HG03521 (cell line): ENCODE measurements at regions not wholly inside any gene's neighbourhood (a gene's known extent, or its start where the extent isn't known, plus 50 kb on each side); places are given as distances from the start of the nearest gene placed in this dataset.
"Not testable (repeated sequence)": the region's sequence is repeated elsewhere in the genome, so short reads cannot be mapped to it uniquely, and the experiment has no call there.

Source experiments
- ATAC-seq: cut with Tn5 transposase; IDR thresholded peaks from one replicate; pipeline ENCODE4 v1.9.1; 2021; ENCODE audit warnings: mild to moderate bottlenecking, moderate library complexity; ENCODE audit not compliant: unreplicated experiment

DNA sequence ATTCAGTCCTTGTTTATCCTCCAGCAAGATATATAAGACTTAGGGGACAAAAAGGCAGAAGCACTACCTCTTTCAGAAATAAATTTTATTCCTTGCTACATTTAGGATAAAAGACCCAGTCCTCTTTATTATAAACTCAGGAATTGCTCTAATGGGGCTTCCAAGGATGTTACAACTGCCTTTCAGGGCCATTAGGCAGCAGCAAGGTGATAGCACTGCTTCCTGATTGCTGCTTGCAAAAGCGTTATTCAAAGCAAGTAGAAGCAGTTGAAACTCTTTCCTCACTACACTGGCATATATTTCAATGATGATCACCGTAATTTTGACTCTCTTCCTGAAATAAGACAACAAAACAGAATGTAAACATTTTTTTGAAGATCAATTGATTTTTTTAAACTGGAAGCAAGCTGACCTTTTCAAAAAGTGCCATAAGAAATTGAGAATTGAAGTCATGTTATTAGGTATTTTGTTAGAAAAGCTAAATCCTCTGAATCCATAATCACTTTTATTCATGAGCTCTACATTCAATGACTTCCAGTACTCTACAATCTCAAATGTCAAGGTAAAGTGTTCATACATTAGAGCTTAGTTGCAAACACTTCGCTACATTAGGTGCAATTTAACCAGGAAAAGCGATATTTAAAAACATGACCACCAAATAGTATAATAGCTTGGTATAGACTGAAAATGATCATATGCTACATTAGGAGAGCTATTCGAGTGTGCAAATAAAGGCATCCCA, 233.4 kb upstream of the SYT10 start:
- ATAC-seq = no peak

- no peak for ATAC-seq
Observed at GRCh38 chr12:33676866-33677265, 237.2 kb upstream of the SYT10 start.

- ATAC-seq = no peak
Observed at GRCh38 chr12:33678221-33678964, 238.8 kb upstream of the SYT10 start.

- no peak for ATAC-seq
Observed at GRCh38 chr12:33690562-33690961, 250.9 kb upstream of the SYT10 start.

DNA sequence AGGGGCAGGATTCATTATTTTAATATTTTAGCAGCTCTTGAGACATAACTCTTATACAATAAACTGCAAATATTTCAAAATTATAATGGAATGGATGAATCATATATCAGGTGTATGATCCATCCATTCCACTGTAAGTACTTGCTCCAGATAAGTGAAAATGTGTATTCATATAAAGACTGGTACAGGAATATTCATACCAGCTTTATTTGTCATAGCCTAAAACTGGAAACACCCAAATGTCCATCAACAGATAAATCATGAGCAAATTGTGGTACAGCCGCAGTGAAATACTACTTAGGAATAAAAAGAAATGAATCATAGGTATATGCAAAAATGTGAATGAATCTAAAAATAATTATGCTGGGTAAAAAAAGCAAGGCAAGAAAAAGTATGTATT, 263.6 kb upstream of the SYT10 start:
- ATAC-seq = no peak

- ATAC-seq = no peak
Observed at GRCh38 chr12:33706927-33707326, 267.3 kb upstream of the SYT10 start.

GRCh38 chr12:33708935-33709334, 269.3 kb upstream of the SYT10 start:
- no peak for ATAC-seq

DNA sequence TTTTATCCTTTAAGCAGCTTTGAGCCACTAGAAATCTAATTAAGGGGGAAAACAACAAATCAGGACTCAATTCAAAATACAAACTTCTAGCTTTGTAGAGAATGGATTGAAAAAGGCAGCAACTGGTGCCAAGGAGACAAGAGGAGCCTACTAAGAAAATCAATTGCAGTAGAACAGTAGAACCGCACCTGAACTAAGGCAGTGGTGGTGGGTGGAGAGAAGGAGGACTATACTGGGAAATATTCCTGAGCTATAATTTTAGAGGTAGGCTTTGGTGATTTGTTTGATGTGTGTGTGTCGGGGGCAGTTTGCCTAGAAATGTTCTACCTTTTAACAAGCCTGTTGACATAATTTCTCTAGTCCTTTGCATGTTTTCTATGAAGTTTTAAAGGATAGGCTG, 270.9 kb upstream of the SYT10 start:
- ATAC-seq = no peak

- no peak for ATAC-seq
Observed at GRCh38 chr12:33718631-33719030, 279.0 kb upstream of the SYT10 start.

GRCh38 chr12:33721561-33721960, 281.9 kb upstream of the SYT10 start:
- no peak for ATAC-seq

GRCh38 chr12:33724867-33725266, 285.2 kb upstream of the SYT10 start:
- ATAC-seq = no peak

DNA sequence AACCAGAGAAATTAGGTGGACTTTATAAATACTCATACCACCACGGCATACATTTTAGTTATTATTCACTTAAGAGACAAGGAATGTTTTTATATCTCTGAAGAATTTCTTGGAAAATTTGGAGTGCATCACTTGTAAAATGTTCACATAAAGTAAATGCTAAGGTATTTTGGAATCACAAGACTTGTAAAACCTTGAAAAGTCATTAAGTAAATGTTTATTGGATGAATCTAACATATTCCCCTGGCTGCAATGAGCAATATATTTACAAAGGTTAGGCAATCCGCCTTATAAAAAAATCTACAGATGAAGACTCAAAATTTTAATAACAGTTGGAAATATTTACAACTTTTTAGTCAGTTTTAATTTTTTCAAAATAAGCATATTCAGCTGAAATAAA, 287.4 kb upstream of the ALG10 start:
- ATAC-seq = no peak

GRCh38 chr12:33752854-33753253, 269.4 kb upstream of the ALG10 start:
- no peak for ATAC-seq

- no peak for ATAC-seq
Observed at GRCh38 chr12:33757701-33758100, 264.6 kb upstream of the ALG10 start.

- no peak for ATAC-seq
Observed at GRCh38 chr12:33759279-33759678, 263.0 kb upstream of the ALG10 start.

DNA sequence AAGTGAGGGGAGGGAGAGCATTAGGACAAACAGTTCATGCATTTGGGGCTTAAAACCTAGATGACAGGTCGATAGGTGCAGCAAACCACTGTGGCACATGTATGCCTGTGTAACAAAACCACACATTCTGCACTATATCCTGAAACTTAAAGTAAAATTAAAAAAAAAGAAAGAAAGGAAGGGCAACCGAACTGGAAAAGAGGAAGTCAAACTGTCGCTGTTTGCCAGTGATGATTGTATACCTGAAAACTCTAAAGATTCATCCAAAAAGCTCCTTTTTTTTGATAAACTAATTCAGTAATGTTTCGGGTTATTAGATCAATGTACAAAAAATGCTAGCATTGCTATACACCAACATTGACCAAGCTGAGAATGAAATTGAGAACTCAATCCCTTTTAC, 259.0 kb upstream of the ALG10 start:
- ATAC-seq = no peak

GRCh38 chr12:33770652-33771051, 251.6 kb upstream of the ALG10 start:
- no peak for ATAC-seq

GRCh38 chr12:33771889-33772288, 250.4 kb upstream of the ALG10 start:
- no peak for ATAC-seq

DNA sequence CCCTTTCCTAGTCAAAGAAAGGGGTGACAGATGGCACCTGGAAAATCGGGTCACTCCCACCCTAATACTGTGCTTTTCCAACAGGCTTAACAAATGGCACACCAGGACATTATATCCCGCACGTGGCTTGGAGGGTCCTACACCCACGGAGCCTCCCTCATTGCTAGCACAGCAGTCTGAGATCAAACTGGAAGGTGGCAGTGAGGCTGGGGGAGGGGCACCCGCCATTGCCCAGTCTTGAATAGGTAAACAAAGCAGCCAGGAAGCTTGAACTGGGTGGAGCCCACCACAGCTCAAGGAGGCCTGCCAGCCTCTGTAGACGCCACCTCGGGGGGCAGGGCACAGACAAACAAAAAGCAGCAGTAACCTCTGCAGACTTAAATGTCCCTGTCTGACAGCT, 249.2 kb upstream of the ALG10 start:
- not testable (repeated sequence) for ATAC-seq

DNA sequence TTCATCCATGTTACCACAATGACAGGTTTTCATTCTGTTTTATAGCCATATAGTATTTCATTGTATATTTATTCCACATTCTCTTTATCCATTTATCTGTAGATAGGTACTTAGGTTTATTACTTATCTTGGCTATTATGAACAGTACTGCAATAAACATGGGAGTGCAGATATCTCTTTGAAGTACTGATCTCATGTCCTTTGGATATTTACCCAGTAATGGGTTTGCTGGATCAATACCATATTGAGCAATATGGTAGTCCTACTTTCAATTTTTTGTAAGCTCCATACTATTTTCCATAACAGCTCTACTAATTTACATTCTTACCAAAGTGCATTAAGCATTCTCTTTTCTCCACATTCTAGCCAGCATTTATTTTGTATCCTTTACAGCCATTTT, 235.8 kb upstream of the ALG10 start:
- ATAC-seq = no peak

DNA sequence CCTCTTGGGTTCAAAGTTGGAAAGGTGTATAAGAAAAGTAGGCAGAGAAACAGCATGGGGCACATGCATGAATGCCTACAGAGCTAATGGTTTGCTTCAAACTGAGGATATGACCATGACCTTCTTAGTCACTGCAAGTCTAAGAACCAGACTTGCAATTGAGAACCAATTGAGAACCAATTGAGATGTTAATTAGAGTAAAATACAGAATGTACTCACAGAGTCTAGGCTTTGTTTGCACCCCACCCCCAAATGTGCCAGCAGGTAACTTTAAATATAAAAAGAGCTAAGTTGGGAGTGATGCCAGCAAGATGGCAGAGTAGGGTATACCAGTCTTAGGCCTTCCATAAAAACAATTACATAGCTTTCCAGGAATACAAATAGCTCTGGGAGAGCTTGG, 227.3 kb upstream of the ALG10 start:
- no peak for ATAC-seq

- ATAC-seq = no peak
Observed at GRCh38 chr12:33795536-33795935, 226.8 kb upstream of the ALG10 start.

DNA sequence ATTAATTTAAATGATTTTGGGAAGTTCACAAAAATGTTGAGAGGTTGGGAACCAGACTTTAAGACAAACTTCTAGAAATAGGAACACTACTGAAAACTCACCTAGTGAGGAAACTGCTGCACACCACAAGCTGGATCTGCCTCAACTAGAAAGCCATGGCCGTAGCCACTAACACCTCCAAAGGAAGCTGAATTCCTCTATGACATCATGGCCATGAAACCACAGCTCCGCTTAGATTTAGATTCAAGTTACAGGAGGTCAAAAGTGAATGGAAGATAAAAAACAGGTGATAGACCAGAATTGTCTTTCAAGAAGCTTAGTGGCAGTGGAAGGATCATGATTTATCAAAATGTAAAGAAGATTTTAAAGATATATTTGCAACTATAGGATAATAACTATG, 208.8 kb upstream of the ALG10 start:
- no peak for ATAC-seq
